HG02642 (cell line): ENCODE measurements at regions not wholly inside any gene's neighbourhood (a gene's known extent, or its start where the extent isn't known, plus 50 kb on each side); places are given as distances from the start of the nearest gene placed in this dataset.

Experiments
- ATAC-seq: cut with Tn5 transposase; IDR thresholded peaks from one replicate; pipeline ENCODE4 v1.9.1; 2021; ENCODE audit warnings: mild to moderate bottlenecking; ENCODE audit not compliant: unreplicated experiment, poor library complexity

- ATAC-seq = no peak
These were observed 242.3 kb upstream of the PPARGC1A start for GRCh38 chr4:24131954-24132673.

- ATAC-seq = no peak
These were observed 240.8 kb upstream of the PPARGC1A start for GRCh38 chr4:24130637-24131036.

GRCh38 chr4:24126776-24127175 lies 236.9 kb upstream of the PPARGC1A start:
- ATAC-seq = no peak

- ATAC-seq = no peak
These were observed 231.7 kb upstream of the PPARGC1A start for GRCh38 chr4:24121395-24122175.

- ATAC-seq = no peak
These were observed 228.1 kb upstream of the PPARGC1A start for GRCh38 chr4:24117975-24118374.

GRCh38 chr4:24116107-24116506 lies 226.3 kb upstream of the PPARGC1A start:
- ATAC-seq = no peak

- ATAC-seq = no peak
These were observed 225.2 kb upstream of the PPARGC1A start for GRCh38 chr4:24114919-24115500.

- ATAC-seq = no peak
These were observed 224.6 kb upstream of the PPARGC1A start for GRCh38 chr4:24114444-24114843.

- ATAC-seq = no peak
These were observed 222.6 kb upstream of the PPARGC1A start for GRCh38 chr4:24112466-24112865.

- ATAC-seq = no peak
These were observed 218.7 kb upstream of the PPARGC1A start for GRCh38 chr4:24108567-24108966.

- ATAC-seq = no peak
These were observed 215.6 kb upstream of the PPARGC1A start for GRCh38 chr4:24105327-24106038.

- no peak for ATAC-seq
These were observed 214.3 kb upstream of the PPARGC1A start for GRCh38 chr4:24104158-24104565.

- ATAC-seq = no peak
These were observed 213.7 kb upstream of the PPARGC1A start for GRCh38 chr4:24103434-24104157.

- ATAC-seq = no peak
These were observed 212.8 kb upstream of the PPARGC1A start for GRCh38 chr4:24102621-24103020.

GRCh38 chr4:24096603-24097002 lies 206.8 kb upstream of the PPARGC1A start:
- no peak for ATAC-seq

GRCh38 chr4:24094726-24095125 lies 204.9 kb upstream of the PPARGC1A start:
- ATAC-seq = no peak

GRCh38 chr4:24093446-24093845 lies 203.6 kb upstream of the PPARGC1A start:
- no peak for ATAC-seq

GRCh38 chr4:24091639-24092233 lies 201.9 kb upstream of the PPARGC1A start:
- ATAC-seq = no peak

GRCh38 chr4:24089851-24090534 lies 200.1 kb upstream of the PPARGC1A start:
- ATAC-seq = no peak
